Esophagus squamous epithelium (tissue), 5 donors: ENCODE measurements at regions not wholly inside any gene's neighbourhood (a gene's known extent, or its start where the extent isn't known, plus 50 kb on each side); places are given as distances from the start of the nearest gene placed in this dataset.

Source experiments
- DNase-seq: peaks from one replicate; lab custom pipeline; 2025; lab: John Stamatoyannopoulos, UW
- H3K27ac ChIP-seq, 4 donors: fragments of 200-600 bp; sonication (generic); one replicate each; pipeline ENCODE4 v1.5.1; 2016 to 2019; ENCODE audit warnings: mild to moderate bottlenecking in 1 of 4
- H3K27me3 ChIP-seq, 4 donors: fragments of 200-600 bp; sonication (generic); 1 replicate in 3 of 4; 2 replicates in 1 of 4; pipeline versions ENCODE4 v1.5.1 to v1.6.0; 2017 to 2021; ENCODE audit warnings: antibody characterized with exemption in 1 of 4
- H3K36me3 ChIP-seq, 3 donors: fragments of 200-600 bp; sonication (generic); one replicate each; pipeline ENCODE4 v1.5.1; 2016 to 2019
- H3K4me1 ChIP-seq, 3 donors: fragments of 200-600 bp; sonication (generic); one replicate each; pipeline ENCODE4 v1.5.1; 2017 to 2019
- H3K4me3 ChIP-seq, 4 donors: fragments of 200-600 bp; sonication (generic); 1 replicate in 3 of 4; 2 replicates in 1 of 4; pipeline ENCODE4 v1.5.1; 2016 to 2019; ENCODE audit warnings: mild to moderate bottlenecking in 2 of 4, moderate library complexity in 1 of 4
- H3K9me3 ChIP-seq, 3 donors: fragments of 200-600 bp; sonication (generic); one replicate each; pipeline ENCODE4 v1.5.1; 2016 to 2019
- POLR2A ChIP-seq, 4 donors: fragments of 450-650 bp; IDR thresholded peaks; one replicate each; pipeline ENCODE4 v1.6.1; 2017; ENCODE audit warnings: antibody characterized with exemption in 4 of 4, mild to moderate bottlenecking in 4 of 4, moderate library complexity in 3 of 4
- WGBS, 2 donors: methylation state at CpG; one replicate each; pipeline ENCODE4 v1.1.5; 2018; 5-methylcytosine and 5-hydroxymethylcytosine counted together
- intact Hi-C: fragments of 100-400 bp; cut with DNase I; formaldehyde crosslinking; loops from one replicate; pipeline ENCODE4 v1.15.0; 2022
- TF ChIP-seq, protein P1 (sequence below), 6 experiments: fragments of 450-650 bp in 4 of 6; fragments of 200-600 bp in 2 of 6; sonication (generic) in 2 of 6; IDR thresholded peaks; one replicate each; pipeline ENCODE4 v1.5.1; 2016 to 2019; ENCODE audit warnings: antibody characterized with exemption in 6 of 6, mild to moderate bottlenecking in 4 of 6, moderate library complexity in 4 of 6
- donor health status: DM: yes; HTN: yes; CAD: no.

DNA sequence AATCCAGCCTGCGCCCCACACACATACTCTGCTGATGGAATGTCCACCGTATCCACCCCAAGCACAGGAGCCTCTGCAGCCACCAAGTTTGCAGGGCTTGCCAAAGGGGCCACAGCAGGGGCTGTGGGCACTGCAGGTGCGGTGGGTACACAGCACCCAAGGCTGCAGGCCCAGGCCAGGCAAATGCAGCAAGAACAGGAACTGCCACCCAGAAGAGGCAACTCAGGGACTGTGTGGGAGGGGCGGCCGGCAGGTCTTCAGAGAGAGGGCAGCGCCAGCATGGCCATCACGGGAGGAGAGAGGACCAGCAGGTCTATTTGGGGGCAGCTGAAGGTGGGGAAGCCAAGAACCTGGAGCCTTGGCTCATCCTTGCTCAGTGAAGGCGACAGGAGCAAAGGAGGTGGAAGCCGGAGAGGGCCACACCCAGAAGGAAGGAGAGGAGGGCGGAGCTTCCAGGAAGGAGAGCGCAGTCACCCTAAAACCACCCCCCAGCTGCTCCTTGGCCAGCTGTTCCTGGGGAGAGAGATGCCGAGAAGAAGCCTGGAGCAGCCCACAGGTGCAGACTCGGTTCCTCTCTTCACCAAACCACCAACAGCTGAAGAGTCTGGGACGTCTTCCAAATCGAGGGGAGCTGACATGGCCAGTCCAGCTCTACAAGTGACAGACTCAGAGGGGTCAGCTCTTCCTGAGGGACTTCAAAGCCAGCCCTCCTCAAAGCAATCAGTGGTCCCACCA, 265.1 kb upstream of the CDYL start:
- WGBS, 2 donors: 75 to 88% methylated on average over 10 to 12 of the region's 15 CpGs
- TF ChIP-seq POLR2A (IDR thresholded peaks at IDR 0.05): no peak
- TF ChIP-seq, protein P1, sequence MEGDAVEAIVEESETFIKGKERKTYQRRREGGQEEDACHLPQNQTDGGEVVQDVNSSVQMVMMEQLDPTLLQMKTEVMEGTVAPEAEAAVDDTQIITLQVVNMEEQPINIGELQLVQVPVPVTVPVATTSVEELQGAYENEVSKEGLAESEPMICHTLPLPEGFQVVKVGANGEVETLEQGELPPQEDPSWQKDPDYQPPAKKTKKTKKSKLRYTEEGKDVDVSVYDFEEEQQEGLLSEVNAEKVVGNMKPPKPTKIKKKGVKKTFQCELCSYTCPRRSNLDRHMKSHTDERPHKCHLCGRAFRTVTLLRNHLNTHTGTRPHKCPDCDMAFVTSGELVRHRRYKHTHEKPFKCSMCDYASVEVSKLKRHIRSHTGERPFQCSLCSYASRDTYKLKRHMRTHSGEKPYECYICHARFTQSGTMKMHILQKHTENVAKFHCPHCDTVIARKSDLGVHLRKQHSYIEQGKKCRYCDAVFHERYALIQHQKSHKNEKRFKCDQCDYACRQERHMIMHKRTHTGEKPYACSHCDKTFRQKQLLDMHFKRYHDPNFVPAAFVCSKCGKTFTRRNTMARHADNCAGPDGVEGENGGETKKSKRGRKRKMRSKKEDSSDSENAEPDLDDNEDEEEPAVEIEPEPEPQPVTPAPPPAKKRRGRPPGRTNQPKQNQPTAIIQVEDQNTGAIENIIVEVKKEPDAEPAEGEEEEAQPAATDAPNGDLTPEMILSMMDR (IDR thresholded peaks at IDR 0.05): no peak
- Histone ChIP-seq H3K27me3 (peaks cover 0 to 3% (median 0%) of the 10 kb centered on the region in 4 donors), H3K9me3 (no peaks in the 10 kb centered on the region), H3K27ac (no peak overlapping the region), H3K4me3 (no peak overlapping the region), H3K4me1 (no peaks in the 10 kb centered on the region), H3K36me3 (no peaks in the 10 kb centered on the region)
- intact Hi-C loops: no loop called here
- DNase-seq: no peak

DNA sequence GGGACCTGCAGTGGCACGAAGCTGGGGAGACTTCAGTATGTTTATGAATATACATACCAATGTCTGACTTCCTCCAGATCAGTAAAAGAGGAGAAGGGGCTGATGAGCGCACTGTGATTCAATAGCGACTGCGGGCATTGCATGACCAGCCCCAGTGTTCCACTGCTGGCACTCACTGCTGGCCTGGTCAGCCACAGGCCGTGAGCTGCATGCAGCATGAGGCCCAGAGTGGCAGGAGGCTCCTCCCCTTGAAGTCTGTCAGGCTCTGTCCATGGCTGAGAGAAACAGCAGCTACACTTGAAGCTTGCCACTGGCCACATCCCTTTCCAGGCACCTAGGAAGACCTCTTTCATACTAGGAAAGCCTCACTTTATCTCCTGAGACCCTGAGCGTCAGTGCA, 265.9 kb upstream of the CDYL start:
- peaks cover 0 to 3% (median 0%) of the 10 kb centered on the region in 4 donors for H3K27me3 ChIP-seq
- intact Hi-C loops: no loop called here
- TF ChIP-seq, protein P1 (IDR thresholded peaks at IDR 0.05): no peak
- no peak for TF ChIP-seq POLR2A (IDR thresholded peaks at IDR 0.05)
- DNase-seq: no peak
- no peak overlapping the region for H3K4me3 ChIP-seq
- H3K27ac ChIP-seq: no peak overlapping the region
- no peaks in the 10 kb centered on the region for H3K9me3 ChIP-seq
- no peaks in the 10 kb centered on the region for H3K36me3 ChIP-seq
- no peaks in the 10 kb centered on the region for H3K4me1 ChIP-seq
- 84 to 89% methylated on average over 3 to 5 of the region's 6 CpGs for WGBS, 2 donors

DNA sequence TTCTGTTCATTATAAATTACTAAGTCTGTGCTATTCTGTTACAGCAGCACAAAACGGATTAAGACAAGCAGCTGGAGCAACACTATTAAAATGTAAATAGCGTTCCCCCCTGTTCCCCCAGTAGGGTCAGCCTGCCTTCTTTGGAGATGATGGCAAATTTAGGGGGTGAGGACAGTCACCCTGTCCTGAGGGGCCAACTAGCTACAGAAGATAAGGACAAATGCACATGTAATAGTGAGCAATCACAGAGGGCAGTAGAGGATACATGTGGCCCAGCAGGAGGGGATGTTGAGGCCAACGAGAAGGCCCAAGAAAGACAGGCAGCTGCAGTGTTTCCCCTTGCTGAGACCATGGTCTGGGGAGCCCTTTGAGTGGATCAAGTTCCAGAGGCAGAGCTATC, 266.7 kb upstream of the CDYL start:
- no peaks in the 10 kb centered on the region for H3K36me3 ChIP-seq
- H3K9me3 ChIP-seq: no peaks in the 10 kb centered on the region
- no peak overlapping the region for H3K27ac ChIP-seq
- WGBS, 2 donors: 81 to 96% methylated on average over 3 of the region's 3 CpGs
- H3K27me3 ChIP-seq: peaks cover 0 to 3% (median 0%) of the 10 kb centered on the region in 4 donors
- intact Hi-C loops: no loop called here
- no peak overlapping the region for H3K4me3 ChIP-seq
- H3K4me1 ChIP-seq: no peaks in the 10 kb centered on the region
- TF ChIP-seq POLR2A (IDR thresholded peaks at IDR 0.05): no peak
- TF ChIP-seq, protein P1 (IDR thresholded peaks at IDR 0.05): no peak
- no peak for DNase-seq

DNA sequence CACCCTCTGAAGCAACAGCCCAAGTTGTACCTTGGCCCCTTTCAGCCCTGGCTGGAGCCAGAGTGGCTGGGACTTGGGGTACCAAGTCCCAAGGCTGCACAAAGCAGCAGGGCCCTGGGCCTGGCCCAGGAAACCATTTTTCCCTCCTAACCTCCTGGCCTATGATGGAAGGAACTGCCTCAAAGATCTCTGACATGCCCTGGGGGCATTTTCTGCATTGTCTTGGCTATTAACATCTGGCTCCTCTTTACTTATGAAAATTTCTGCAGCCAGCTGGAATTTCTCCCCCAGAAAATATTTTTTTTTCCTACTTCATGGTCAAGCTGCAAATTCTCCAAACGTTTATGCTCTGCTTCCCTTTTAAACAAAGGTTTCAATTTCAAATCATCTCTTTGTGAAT, 269.4 kb upstream of the CDYL start:
- H3K27me3 ChIP-seq: peaks cover 0 to 3% (median 0%) of the 10 kb centered on the region in 4 donors
- no peaks in the 10 kb centered on the region for H3K9me3 ChIP-seq
- intact Hi-C loops: no loop called here
- H3K4me1 ChIP-seq: no peaks in the 10 kb centered on the region
- no peak overlapping the region for H3K4me3 ChIP-seq
- DNase-seq: no peak
- WGBS, 2 donors: 35 to 38% methylated on average over 1 of the region's 1 CpG
- no peak overlapping the region for H3K27ac ChIP-seq
- TF ChIP-seq, protein P1 (IDR thresholded peaks at IDR 0.05): no peak
- TF ChIP-seq POLR2A (IDR thresholded peaks at IDR 0.05): no peak
- H3K36me3 ChIP-seq: no peaks in the 10 kb centered on the region

DNA sequence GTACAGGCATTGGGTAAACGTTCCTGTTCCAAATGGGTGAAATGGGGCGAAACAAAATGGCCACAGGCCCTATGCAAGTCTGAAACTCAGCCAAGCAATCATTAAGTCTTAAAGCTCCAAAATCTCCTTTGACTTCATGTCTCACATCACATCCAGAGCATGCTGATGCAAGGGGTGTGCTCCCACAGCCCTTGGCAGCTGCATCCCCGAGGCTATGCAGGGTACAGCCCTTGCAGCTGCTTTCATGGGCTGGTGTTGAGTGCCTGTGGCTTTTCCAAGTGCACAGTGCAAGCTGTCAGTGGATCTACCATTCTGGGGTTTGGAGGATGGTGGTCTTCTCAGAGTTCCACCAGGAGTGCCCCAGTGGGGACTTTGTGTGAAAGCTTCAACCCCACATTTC, 270.0 kb upstream of the CDYL start:
- H3K4me3 ChIP-seq: no peak overlapping the region
- H3K9me3 ChIP-seq: no peaks in the 10 kb centered on the region
- no peak for DNase-seq
- H3K36me3 ChIP-seq: no peaks in the 10 kb centered on the region
- TF ChIP-seq POLR2A (IDR thresholded peaks at IDR 0.05): no peak
- TF ChIP-seq, protein P1 (IDR thresholded peaks at IDR 0.05): no peak
- H3K27ac ChIP-seq: no peak overlapping the region
- intact Hi-C loops: no loop called here
- peaks cover 0 to 3% (median 0%) of the 10 kb centered on the region in 4 donors for H3K27me3 ChIP-seq
- no peaks in the 10 kb centered on the region for H3K4me1 ChIP-seq
- WGBS, 2 donors: 49 to 66% methylated on average over 2 to 3 of the region's 3 CpGs
